ENCODE measurements at regions not wholly inside any gene's neighbourhood (a gene's known extent, or its start where the extent isn't known, plus 50 kb on each side); places are given as distances from the start of the nearest gene placed in this dataset.
"Not testable (repeated sequence)": the region's sequence is repeated elsewhere in the genome, so short reads cannot be mapped to it uniquely, and the experiment has no call there.

- H3K9me3 Mint-ChIP-seq (ENCODE audit: unreplicated experiment); H3K27ac Mint-ChIP-seq (ENCODE audit: unreplicated experiment); H3K36me3 Mint-ChIP-seq (ENCODE audit: unreplicated experiment); H3K4me1 Mint-ChIP-seq (ENCODE audit: low read depth, unreplicated experiment); H3K27me3 Mint-ChIP-seq (ENCODE audit: unreplicated experiment); DNase-seq; H3K4me3 Mint-ChIP-seq (ENCODE audit: unreplicated experiment): not testable (repeated sequence)
These were observed 149.1 kb upstream of the EFCAB3 start for GRCh38 chr17:62231293-62231692.

DNA sequence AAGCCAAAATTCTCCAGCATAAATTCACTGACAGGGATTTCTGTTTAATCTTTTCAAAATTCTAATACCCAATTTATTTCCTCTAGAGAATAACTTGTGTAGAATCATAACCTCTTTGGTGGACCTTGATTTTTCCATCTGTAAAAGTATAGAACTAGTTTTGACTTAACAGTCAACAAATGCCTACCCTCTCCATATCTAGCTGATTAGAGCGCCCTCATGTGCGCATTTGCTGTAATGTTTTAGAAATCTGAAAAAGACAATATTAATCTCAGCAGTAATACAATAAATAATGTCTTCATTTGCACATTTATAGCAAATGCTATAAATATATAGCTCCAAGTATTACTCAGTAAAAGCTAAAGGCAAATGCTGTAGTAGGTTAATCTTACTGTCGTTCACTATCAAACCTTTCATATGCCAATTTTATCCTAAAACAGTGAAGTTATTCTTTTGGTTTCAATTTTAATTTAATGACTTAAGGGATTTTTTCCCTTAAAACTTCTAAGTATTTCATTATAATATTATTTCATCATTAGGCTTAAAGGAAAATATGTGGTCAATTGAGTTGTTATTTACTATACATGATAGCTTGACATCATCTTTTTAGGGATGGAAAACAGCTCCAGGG lies 153.6 kb upstream of the EFCAB3 start:
- H3K27me3 Mint-ChIP-seq (ENCODE audit: unreplicated experiment); H3K4me1 Mint-ChIP-seq (ENCODE audit: low read depth, unreplicated experiment); H3K36me3 Mint-ChIP-seq (ENCODE audit: unreplicated experiment); H3K9me3 Mint-ChIP-seq (ENCODE audit: unreplicated experiment); H3K27ac Mint-ChIP-seq (ENCODE audit: unreplicated experiment); H3K4me3 Mint-ChIP-seq (ENCODE audit: unreplicated experiment): not testable (repeated sequence)
- peak; percentile 23 for DNase-seq
- TF ChIP-seq, protein P1, sequence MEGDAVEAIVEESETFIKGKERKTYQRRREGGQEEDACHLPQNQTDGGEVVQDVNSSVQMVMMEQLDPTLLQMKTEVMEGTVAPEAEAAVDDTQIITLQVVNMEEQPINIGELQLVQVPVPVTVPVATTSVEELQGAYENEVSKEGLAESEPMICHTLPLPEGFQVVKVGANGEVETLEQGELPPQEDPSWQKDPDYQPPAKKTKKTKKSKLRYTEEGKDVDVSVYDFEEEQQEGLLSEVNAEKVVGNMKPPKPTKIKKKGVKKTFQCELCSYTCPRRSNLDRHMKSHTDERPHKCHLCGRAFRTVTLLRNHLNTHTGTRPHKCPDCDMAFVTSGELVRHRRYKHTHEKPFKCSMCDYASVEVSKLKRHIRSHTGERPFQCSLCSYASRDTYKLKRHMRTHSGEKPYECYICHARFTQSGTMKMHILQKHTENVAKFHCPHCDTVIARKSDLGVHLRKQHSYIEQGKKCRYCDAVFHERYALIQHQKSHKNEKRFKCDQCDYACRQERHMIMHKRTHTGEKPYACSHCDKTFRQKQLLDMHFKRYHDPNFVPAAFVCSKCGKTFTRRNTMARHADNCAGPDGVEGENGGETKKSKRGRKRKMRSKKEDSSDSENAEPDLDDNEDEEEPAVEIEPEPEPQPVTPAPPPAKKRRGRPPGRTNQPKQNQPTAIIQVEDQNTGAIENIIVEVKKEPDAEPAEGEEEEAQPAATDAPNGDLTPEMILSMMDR (IDR thresholded peaks at IDR 0.05; ENCODE audit: partially characterized antibody, unreplicated experiment): peak; percentile 52

DNA sequence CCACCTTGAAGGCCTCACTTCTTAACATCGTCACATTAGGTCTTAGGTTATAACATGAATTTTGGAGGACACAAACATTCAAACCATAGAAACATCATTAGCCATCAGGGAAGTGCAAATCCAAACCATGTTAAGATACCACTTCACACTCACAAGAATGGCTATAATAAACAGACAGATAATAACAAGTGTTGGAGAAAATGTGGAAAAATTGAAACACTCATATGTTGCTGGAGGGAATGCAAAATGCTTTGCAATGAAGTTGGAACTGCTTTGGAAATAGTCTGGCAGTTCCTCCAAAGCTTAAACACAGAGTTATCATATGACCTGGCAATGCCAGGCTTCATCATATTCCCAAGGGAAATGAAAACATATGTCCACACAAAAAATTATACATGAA lies 156.8 kb upstream of the EFCAB3 start:
- H3K36me3 Mint-ChIP-seq (ENCODE audit: unreplicated experiment); DNase-seq; H3K4me1 Mint-ChIP-seq (ENCODE audit: low read depth, unreplicated experiment); H3K27ac Mint-ChIP-seq (ENCODE audit: unreplicated experiment); H3K27me3 Mint-ChIP-seq (ENCODE audit: unreplicated experiment); H3K9me3 Mint-ChIP-seq (ENCODE audit: unreplicated experiment); H3K4me3 Mint-ChIP-seq (ENCODE audit: unreplicated experiment): not testable (repeated sequence)

DNA sequence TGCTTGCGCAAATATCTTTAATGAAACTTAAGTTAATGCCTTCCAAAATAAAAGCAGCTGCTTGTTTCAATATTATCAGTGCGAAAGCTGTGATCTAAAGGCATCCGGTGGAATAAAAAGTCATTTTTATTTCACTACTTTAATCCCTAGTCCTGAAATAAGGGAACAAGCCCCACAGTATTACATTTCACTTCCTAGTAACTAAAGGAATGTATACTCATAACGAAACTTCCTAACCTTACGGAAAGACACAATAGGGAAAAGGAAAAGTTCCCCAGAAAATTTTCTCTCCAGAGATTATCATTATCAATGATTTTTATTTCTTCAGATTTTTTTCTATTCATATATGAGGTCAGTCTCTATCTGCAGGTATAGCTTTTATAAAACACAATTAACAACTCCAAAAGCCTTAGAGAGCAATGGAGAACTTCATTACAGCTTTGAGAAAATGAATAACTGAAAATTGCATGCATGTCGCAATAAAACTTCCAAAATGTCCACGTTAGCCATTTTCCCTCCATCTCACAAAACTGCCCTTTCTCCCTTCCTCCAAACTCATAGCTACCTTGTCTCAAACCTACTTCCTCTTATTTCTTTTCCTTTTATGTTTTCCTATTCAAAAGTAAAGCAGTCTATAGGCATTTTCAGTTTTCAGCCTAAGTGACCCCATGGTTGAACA lies 154.3 kb upstream of the MED13 start:
- peaks cover 4% of the 10 kb centered on the region for H3K27me3 Mint-ChIP-seq (ENCODE audit: unreplicated experiment)
- DNase-seq: no peak

GRCh38 chr17:62216847-62217246 lies 151.8 kb upstream of the MED13 start:
- TF ChIP-seq, protein P1 (IDR thresholded peaks at IDR 0.05; ENCODE audit: partially characterized antibody, unreplicated experiment): no peak
- H3K4me1 Mint-ChIP-seq (ENCODE audit: low read depth, unreplicated experiment): no peaks in the 10 kb centered on the region
- H3K4me3 Mint-ChIP-seq (ENCODE audit: unreplicated experiment): no peak overlapping the region
- no peaks in the 10 kb centered on the region for H3K9me3 Mint-ChIP-seq (ENCODE audit: unreplicated experiment)
- H3K27ac Mint-ChIP-seq (ENCODE audit: unreplicated experiment): no peak overlapping the region
- DNase-seq: no peak
- H3K27me3 Mint-ChIP-seq (ENCODE audit: unreplicated experiment): peaks cover 8% of the 10 kb centered on the region
- no peaks in the 10 kb centered on the region for H3K36me3 Mint-ChIP-seq (ENCODE audit: unreplicated experiment)

More for the DNA sequence above, 154.3 kb upstream of the MED13 start:
- Mint-ChIP-seq H3K36me3 (ENCODE audit: unreplicated experiment) (no peaks in the 10 kb centered on the region), H3K4me1 (ENCODE audit: low read depth, unreplicated experiment) (no peaks in the 10 kb centered on the region), H3K4me3 (ENCODE audit: unreplicated experiment) (no peak overlapping the region), H3K27ac (ENCODE audit: unreplicated experiment) (no peak overlapping the region), H3K9me3 (ENCODE audit: unreplicated experiment) (no peaks in the 10 kb centered on the region)
- TF ChIP-seq, protein P1 (IDR thresholded peaks at IDR 0.05; ENCODE audit: partially characterized antibody, unreplicated experiment): no peak

- not testable (repeated sequence) for H3K9me3 Mint-ChIP-seq (ENCODE audit: unreplicated experiment); H3K27ac Mint-ChIP-seq (ENCODE audit: unreplicated experiment); H3K27me3 Mint-ChIP-seq (ENCODE audit: unreplicated experiment); DNase-seq; H3K36me3 Mint-ChIP-seq (ENCODE audit: unreplicated experiment); H3K4me3 Mint-ChIP-seq (ENCODE audit: unreplicated experiment); H3K4me1 Mint-ChIP-seq (ENCODE audit: low read depth, unreplicated experiment)
These were observed 150.8 kb upstream of the MED13 start for GRCh38 chr17:62215891-62216290.
